Fibroblast of pulmonary artery (primary cell): ENCODE measurements at regions not wholly inside any gene's neighbourhood (a gene's known extent, or its start where the extent isn't known, plus 50 kb on each side); places are given as distances from the start of the nearest gene placed in this dataset.

ENCODE experiments used
- DNase-seq: peaks from one replicate; pipeline ENCODE4 v3.0.0-alpha.2; 2010; ENCODE audit warnings: low read depth
- H3K4me3 ChIP-seq: replicated peaks from 2 replicates; pipeline ENCODE4 v1.5.1; 2011; ENCODE audit warnings: low read depth, mild to moderate bottlenecking, control low read depth, low read length, moderate library complexity
- TF ChIP-seq, protein P1 (sequence below): IDR thresholded peaks from 2 replicates; pipeline ENCODE4 v1.5.1; 2011; ENCODE audit warnings: mild to moderate bottlenecking, control low read depth, low read length, inconsistent platforms; ENCODE audit errors: missing control alignments

DNA sequence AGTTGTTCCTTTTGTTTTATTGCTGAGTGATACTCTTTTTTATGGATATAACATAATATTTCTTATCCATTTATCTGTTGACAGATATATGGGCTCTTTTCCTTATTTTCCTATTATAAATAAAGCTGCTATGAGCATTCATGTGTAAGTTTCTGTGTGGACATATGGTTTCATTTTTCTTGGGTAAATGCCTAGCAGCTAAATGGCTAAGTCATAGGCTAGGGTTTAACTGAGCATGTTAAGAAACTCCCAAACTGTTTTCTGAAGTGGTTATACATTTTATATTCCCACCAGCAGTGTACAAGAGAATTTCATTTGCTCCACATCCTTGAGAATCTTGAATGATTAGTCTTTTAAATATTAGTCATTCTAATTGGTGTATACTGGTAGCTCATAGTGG is 786.6 kb upstream of the CDH2 start:
- no peak overlapping the region for H3K4me3 ChIP-seq
- TF ChIP-seq, protein P1, sequence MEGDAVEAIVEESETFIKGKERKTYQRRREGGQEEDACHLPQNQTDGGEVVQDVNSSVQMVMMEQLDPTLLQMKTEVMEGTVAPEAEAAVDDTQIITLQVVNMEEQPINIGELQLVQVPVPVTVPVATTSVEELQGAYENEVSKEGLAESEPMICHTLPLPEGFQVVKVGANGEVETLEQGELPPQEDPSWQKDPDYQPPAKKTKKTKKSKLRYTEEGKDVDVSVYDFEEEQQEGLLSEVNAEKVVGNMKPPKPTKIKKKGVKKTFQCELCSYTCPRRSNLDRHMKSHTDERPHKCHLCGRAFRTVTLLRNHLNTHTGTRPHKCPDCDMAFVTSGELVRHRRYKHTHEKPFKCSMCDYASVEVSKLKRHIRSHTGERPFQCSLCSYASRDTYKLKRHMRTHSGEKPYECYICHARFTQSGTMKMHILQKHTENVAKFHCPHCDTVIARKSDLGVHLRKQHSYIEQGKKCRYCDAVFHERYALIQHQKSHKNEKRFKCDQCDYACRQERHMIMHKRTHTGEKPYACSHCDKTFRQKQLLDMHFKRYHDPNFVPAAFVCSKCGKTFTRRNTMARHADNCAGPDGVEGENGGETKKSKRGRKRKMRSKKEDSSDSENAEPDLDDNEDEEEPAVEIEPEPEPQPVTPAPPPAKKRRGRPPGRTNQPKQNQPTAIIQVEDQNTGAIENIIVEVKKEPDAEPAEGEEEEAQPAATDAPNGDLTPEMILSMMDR: no peak
- DNase-seq: no peak

DNA sequence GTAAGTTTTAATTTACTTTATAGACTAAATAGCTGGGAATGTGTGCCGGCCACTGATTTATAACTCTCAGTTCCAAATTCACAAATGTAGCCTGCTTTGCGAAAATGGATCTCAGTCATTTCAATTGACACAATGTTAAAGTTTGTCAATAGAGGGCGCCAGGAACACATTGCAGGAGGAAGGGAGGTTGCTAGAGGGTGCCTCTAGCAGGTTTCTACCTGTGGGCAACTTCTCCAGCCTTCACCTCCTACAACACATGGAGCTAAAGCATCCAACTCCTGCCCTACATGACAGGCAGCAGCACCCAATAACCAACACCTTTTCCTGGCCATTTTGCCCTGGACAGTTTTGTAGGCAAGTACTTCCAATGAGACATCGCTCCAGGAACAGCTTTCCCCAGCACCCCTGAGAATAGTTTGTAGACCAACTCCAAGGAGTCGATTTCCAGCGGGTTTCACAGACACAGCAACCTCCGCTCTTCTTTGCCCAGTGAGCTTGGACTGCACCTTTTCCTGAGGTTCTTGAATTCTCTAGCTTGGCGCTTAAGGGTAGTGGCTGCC is 784.8 kb upstream of the CDH2 start:
- H3K4me3 ChIP-seq: no peak overlapping the region
- DNase-seq: peak; percentile 35
- TF ChIP-seq, protein P1: peak; percentile 39

DNA sequence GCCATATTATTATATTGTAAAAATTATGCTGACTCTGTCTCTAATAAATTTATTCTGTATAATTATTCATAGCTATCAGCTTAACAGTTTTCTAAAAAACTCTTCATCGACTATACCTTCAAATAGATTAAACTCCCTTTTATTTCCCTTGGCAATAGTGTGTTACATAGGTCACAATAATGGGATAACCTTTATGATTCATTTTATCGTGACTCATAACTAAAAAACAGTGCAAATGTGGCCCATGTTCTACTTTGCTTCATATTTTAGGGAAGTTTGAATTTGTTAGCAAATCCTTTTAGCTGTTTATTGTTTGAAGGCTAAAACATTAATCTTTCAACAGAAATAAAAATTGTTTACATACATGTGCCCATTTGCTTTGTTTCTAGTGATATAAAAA is 783.2 kb upstream of the CDH2 start:
- TF ChIP-seq, protein P1: no peak
- no peak overlapping the region for H3K4me3 ChIP-seq
- peak; percentile 43 for DNase-seq

DNA sequence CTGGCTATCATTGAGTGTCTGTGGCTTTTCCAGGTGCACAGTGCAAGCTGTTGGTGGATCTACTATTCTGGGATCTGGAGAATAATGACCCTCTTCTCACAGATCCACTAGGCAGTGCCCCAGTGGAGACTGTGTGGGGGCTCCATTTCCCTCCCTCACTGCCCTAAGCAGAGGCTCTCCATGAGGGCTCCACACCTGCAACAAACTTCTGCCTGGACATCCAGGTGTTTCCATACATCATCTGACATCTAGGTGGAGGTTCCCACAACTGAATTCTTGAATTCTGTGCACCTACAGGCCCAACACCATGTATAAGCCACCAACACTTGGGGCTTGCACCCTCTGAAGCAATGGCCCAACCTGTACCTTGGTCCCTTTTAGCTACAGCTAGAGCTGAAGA is 775.4 kb upstream of the CDH2 start:
- H3K4me3 ChIP-seq: no peak overlapping the region
- DNase-seq: no peak
- TF ChIP-seq, protein P1: no peak

DNA sequence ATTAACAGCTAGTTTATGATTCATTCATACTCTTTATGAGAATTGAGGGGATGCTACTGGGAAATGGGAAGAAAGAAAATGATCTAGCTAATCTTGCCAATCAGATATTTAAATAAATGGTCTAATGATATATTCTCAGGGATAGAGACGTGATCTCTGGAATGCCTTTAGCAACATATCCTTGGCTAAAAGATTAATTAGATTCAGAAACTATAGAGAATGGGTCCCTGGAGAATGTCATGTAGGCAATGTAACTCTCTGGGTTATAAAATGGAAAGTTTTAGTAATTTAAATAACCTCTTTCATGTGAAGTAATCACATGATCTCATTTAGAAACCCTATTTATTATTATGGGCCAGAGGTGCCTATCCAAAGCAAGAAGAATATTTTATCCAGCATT is 771.0 kb upstream of the CDH2 start:
- no peak for DNase-seq

DNA sequence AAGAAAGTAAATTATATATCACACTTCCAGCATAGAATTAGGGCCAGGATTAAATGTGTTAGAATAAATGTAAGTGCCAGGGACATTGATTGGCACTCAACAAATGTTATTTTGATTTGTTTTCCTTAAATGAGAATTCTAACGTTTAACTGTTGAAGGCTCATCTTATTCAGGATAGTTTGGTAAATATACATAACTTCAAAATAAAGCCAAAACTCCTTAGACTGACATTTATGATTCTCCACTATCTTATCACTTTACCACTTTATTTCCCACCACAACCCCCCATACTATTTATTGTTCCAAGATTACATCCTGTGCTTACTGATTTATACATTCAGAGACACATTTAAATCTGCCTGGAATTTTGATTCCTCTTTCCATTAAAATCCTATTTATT is 769.5 kb upstream of the CDH2 start:
- no peak for DNase-seq
- TF ChIP-seq, protein P1: no peak
- no peak overlapping the region for H3K4me3 ChIP-seq

More for the DNA sequence above, 771.0 kb upstream of the CDH2 start:
- TF ChIP-seq, protein P1: no peak
- no peak overlapping the region for H3K4me3 ChIP-seq

DNA sequence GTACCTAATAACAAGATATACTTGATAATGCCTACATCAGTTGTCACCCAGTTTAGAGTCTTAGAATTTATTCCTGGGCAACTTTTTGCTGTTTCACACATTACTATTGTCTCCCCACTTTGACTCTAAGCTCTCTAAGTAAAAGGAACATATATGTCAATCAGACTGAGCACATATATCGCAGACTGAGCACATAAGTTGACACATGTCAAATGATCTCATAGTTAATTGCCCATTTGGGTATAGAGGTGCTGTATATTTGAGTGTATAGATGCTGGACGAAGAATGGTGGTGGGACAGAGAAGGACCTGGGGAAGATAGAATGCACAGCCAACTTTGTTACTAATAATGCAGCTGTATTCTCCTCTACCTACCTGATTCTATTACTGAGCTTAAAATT is 746.0 kb upstream of the CDH2 start:
- H3K4me3 ChIP-seq: no peak overlapping the region
- TF ChIP-seq, protein P1: no peak
- no peak for DNase-seq
